GM21447 (cell line): ENCODE measurements at regions not wholly inside any gene's neighbourhood (a gene's known extent, or its start where the extent isn't known, plus 50 kb on each side); places are given as distances from the start of the nearest gene placed in this dataset.
"Not testable (repeated sequence)": the region's sequence is repeated elsewhere in the genome, so short reads cannot be mapped to it uniquely, and the experiment has no call there.

Source experiments
- ATAC-seq: cut with Tn5 transposase; IDR thresholded peaks from one replicate; pipeline ENCODE4 v1.9.1; 2021; ENCODE audit not compliant: unreplicated experiment

DNA sequence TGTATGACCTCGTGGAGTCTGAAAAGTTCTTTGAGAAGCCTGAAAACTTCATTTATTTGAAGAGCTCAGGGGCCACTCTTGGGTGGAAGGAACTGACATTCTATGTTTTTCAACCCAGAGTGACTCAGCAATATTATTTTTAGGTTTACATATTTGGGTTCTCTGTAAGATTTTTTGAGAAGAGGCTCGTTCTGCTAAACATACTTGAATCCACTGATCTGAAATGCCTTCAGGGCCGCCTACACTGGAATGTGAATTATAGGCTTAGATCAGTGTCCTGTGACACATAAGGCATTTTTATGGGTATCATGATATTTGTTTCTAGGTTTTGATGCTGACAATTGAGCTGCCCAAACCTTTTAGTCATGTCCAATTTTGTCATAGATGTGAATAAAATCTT lies 86.2 kb downstream of the PSAT1 start:
- no peak for ATAC-seq

DNA sequence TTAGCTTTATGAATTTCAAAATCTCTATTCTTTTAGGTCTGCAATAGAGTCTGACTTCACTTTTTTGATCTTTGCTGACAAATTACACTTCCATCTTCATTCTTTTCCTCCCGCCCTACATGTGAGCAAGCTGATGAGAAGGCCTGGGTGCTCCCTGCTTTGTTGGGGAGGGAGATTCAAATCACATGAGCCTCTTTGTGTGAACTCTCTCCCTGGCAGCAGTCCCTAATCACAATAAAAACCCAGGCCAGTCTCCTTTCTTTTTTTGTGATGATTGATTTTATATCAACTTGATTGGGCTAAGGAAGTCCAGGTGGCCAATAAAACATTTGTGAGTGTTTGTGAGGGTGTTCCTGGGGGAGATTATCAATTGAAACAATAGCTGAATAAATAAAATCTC lies 89.4 kb downstream of the PSAT1 start:
- no peak for ATAC-seq

DNA sequence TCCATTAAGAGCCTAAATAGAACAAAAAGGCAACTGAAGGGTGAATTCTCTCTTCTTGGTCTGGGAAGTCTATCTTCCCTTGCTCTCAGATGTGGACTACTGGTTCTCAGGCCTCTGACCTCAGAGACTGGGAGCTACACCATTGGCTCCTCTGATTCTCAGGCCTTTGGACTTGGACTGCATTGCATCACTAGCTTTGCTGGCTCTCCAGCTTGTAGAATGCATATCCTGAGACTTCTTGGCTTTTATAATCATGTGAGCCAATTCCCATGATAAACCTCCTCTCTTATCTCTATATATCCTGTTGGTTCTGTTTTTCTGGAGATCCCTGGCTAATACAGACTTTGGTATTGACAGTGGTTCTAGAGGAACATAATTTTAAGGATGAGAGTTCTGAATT lies 89.8 kb downstream of the PSAT1 start:
- no peak for ATAC-seq

DNA sequence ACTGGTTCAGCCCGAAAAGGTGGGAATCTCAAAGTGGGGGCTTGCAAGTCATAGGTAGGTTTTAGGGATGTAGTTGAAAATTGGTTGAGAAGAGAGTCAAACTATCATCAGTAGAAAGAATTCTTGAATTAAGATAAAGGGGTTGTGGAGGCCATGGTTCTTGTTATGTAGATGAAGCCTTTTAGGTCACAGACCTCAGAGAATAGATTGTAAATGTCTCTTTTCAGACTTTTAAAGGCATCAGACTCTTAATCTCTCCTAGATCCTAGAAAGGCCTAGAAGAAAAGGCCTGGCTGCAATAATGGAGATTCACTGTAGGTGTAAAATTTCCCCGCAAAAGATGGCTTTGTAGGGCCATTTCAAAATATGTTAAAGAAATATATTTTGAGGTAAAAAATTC lies 96.4 kb downstream of the PSAT1 start:
- ATAC-seq: no peak

DNA sequence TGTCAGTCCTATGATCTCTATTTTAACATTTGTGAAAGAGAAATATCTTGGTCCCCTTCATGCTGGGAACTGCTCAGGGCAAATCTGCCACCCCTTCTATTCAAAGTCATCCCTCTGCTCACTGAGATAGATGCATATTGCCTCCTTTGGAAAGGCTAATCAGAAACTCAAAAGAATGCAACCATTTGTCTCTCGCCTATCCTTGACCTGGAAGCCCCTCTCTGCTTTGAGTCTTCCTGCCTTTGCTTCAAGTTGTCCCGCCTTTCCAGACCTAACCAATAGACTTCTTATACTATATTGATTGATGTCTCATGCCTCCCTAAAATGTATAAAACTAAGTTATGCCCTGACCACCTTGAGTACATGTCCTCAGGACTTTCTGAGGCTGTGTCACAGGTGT lies 97.0 kb downstream of the PSAT1 start:
- ATAC-seq: no peak

DNA sequence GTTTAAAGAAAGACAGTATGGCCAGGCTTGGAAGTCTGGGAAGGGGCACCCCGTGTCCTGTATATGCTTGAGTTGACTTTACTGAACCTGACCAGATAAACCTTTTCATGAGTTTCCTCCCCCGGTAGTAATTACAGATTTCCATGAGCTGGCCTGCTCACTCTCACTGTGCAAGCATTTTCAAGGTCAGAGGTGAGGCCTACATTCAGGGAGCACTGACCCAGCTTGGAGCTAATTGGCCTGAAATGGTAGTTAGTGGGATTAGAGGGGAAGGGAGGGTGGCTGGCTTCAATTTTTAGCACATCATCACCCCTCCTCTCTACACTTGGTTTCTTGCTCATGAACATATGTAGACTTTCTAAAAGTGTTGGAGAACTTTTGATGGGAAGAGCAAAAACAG lies 99.2 kb downstream of the PSAT1 start:
- ATAC-seq: no peak

DNA sequence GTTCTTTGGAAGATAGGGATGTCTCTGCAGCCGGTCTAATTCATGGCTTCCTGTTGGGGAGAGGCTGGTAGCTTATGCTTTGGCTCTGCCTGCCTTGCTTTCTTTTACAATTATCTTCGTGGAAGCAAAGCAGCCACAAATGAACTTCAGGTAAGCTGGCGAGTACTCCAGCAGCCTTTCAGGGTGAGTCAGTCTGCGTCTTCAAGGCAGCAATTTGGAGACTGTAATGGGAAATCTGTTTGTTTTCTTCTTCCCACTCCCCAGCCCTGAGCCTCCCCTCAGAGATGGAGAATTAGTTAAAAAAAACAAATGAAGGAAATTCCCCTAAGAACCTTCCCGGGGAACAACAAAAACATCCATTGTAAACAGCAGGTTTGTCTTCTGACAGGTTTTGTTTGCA lies 100.1 kb downstream of the PSAT1 start:
- ATAC-seq: no peak

DNA sequence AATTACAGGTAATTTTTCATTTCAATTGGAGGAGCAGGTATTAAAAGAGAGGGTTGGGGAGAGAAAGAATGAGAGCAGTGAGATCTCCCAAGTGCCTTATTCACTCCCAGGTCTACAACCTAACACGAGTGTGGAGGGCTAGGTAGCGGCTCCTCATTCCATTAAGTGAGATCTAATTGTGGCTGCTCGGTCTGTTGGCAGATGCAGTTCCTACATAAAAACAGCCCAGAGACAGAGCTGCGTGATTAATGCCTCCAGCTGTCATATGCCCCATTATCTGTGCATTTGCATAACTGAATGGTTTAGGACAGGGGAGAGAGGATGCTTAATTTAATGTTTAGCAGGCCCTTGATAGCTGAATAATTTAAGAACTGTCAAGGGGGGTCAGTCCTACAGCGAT lies 100.5 kb downstream of the PSAT1 start:
- no peak for ATAC-seq

DNA sequence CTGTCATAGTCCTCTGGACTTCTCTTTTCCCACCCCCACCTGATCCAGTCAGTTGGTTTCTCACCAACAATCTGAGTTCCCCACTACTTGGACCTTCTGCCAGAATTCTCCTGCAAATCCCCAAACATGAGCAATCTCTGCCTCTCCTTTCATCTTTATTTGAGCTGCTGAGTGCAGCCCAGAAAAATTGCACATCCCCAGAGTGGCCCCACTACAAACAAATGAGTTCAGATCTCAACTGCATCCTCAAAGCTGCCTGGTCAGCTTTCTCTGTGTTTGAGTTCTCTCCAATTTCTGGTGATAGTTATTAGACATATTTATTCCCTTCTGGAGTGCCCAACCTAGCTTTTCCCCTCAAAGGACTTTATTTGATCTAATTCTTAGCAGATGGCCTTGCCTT lies 102.2 kb downstream of the PSAT1 start:
- ATAC-seq: no peak

DNA sequence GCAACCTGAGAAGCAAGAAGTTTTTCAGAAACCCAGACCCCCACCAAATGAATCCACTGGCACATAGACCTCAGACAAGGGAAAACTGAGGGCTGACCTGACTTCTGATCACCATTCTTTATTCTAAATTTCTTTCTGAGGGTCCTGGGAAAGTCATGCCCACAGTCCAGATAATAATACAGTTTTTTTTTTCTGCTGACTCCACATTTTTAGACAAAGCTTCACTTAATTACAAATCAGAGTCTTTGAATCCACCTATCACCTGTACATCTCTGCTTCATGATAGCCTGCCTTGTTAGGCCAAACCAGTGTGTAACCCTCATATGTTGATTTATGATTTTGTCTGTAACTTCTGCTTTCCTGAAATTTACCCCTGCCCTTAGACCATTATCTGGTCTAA lies 103.6 kb downstream of the PSAT1 start:
- no peak for ATAC-seq

DNA sequence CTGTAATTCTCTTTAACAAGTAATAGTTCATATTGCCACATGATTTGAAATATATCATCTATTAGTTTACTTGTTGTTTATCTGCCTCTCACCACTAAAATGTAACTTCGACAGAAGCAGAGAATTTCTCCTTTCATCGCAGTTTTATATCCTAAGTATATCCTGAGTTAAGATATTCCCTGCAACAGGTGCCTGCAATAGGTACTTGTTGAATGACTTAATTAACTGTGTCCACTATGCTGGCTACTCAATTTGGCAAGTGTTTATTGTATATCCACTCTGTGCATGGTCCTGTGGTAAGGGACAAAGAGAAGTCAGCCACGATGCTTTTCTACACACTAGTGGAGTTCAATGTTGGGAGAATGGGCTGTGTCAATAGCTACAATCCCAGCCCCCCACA lies 108.5 kb downstream of the PSAT1 start:
- ATAC-seq: no peak

DNA sequence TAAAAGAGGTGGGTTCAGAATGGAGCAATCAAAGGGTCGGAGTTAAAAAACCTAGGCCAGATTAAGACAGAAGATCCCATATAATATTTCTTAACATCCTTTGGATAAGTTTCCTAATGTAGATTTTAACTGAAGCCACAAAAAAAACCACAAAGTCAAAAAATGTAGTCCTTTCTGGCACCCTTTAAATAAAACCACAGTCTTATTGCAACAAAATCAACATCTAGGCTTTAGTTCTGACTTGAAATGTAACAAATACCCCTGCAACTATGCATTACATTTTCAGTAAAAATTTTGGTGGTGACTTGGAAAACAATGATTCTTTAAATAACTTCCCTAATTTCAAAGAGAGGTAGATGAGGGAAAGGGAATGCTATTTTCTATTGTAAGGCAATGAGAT lies 109.2 kb downstream of the PSAT1 start:
- ATAC-seq: no peak

DNA sequence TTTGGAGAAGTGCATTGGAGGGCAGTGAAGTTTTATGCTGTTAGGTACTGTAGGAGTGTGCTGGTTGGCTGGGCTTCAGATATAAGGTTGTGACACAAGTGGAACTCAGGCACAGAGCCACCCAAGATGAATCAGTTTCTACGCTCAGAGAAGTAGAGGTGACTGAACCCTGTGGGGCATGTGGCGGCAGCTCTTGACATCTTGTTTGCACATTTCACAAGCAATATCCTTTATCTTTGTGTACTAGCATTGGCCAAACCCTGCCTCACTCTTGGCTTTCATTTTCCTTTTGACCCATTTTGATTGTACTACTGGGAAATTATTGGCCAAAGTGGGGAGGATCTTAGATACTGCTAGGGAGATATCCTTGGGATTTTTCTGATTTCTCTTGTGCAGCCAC lies 110.0 kb downstream of the PSAT1 start:
- no peak for ATAC-seq

DNA sequence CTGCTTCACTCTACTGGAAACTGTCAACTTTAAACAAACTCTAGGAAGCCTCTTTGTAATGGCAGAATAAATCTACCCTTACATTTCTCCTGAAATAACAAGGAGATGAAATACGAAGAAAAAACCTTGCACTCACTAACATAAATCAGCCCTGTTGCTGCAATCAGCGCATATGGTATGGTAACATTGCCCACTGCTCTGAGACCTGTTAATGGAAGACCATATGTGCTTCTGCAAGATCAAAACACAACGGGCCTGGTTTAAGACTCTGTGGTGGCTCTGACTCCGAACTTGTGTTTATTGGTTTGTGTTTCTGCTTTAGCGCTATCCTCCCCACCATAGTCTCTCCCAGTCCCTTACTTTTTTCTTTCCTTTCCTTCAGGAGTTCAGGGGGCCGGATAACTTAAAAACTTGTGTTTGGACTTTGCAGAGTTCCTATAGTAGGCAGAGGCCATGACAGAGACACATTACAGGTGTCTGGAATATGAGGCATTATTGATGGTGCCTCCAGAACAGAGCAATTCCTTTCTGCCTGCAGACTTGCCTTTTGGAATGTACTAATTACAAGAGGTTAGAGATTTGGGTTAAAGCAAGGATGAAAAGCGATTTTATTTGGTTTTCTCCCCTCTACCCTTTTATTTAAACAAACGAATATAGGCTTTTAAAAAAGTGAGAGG lies 110.8 kb downstream of the PSAT1 start:
- ATAC-seq: no peak

DNA sequence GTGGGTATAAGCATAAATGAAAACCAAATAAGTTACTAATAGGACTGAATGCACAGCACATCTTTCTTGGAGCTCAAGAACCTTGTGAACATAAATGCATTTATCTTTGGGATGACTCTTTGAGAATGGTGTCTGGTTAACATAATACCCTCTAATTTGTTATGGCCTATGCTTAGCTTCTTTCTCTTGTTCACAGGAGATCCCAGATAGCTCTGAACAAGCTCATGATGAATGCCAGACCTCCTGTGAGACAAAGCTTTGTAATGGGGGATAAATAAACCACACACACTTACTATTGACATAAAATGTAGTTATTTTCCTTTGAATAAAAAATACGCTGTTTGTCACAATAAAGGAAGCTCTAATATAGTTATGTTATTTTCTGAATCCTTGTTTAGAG lies 111.5 kb downstream of the PSAT1 start:
- ATAC-seq: no peak

DNA sequence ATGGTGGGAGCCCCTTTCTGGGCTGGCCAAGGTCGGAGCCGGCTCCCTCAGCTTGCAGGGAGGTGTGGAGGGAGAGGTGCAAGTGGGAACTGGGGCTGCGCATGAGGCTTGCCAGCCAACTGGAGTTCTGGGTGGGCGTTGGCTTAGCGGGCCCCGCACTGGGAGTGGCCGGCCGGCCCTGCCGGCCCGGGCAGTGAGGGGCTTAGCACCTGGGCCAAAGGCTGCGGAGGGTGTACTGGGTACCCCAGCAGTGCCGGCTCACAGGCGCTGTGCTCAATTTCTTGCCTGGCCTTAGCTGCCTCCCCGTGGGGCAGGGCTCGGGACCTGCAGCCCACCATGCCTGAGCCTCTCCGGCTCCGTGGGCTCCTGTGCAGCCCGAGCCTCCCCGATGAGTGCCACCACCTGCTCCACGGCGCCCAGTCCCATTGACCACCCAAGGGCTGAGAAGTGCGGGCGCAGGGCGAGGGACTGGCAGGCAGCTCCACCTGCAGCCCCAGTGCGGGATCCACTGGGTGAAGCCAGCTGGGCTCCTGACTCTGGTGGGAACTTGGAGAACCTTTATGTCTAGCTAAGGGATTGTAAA lies 113.1 kb downstream of the PSAT1 start:
- ATAC-seq: not testable (repeated sequence)

DNA sequence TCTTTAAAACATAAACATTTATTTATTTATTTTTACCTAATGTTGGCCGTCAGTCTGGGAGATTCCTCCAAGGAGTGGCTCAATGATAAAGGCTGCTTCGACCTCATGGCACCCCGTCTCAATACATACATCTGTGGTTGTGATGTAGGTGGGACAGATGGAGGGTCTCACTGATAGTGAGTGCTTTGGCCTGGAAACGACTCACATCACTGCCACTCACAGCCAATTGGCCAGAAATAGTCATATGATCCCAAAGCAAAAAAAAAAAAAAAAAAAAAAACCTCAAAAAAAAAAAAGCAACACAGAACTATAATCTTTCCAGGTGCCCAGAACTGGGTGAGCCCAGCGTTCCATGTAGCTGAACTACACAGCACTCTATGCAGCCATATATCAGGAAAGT lies 125.4 kb downstream of the PSAT1 start:
- no peak for ATAC-seq

DNA sequence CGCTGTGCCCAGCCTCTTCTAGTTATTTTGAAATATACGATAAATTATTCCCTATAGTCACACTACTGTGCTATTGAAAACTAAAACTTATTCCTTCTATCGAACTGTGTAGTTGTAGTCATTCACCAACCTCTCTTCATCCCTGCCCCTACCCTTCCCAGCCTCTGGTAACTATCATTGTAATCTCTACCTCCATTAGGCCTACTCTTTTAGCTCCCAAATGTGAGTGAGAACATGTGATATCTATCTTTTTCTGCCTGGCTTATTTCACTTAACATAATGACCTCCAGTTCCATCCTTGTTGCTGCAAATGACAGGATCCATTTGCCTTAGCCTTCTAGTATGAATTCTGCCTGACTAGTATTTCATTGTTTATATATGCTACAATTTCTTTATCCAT lies 127.4 kb downstream of the PSAT1 start:
- no peak for ATAC-seq

DNA sequence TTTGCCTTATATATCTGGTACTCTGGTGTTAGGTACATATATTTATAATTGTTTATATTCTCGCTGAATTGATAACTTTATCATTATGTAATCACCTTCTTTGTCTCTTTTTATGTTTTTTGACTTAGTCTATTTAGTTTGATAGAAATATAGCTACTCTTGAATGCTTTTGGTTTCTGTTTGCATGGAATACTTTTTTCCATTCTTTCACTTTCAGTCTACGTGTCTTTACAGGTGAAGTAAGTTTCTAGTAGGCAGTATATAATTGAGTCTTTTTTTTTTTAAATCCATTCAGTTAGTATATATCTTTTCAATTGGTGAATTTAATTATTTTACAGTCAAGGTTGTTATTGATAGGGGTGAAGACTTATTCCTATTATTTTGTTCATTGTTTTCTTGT lies 131.7 kb downstream of the PSAT1 start:
- no peak for ATAC-seq

DNA sequence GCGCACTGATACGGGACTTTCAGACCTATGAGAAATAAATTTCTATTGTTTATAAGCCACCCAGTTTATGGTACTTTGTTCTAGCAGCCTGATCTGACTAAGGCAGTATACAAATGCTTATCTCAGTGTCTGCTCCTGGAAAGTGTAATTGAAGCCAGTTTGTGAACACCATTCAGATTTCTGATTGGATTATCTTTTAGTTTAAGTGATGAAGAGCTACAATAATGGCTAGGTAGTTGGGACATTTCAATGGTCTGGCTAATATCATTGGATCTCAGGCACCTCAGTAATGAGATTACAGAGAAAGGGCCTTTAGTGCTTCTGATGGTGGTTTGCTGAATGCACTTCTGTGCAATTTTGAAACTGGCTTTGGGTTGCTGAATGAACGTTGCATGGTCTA lies 133.5 kb downstream of the PSAT1 start:
- no peak for ATAC-seq

DNA sequence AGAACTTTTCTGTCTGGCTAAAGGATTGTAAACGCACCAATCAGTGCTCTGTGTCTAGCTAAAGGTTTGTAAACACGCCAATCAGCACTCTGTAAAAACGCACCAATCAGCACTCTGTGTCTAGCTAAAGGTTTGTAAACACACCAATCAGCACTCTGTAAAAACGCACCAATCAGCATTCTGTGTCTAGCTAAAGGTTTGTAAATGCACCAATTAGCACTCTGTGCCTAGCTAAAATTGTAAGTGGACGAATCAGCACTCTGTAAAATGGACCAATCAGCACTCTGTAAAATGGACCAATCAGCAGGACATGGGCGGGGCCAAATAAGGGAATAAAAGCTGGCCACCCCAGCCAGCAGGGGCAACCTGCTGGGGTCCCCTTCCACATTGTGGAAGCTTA lies 134.1 kb downstream of the PSAT1 start:
- not testable (repeated sequence) for ATAC-seq

DNA sequence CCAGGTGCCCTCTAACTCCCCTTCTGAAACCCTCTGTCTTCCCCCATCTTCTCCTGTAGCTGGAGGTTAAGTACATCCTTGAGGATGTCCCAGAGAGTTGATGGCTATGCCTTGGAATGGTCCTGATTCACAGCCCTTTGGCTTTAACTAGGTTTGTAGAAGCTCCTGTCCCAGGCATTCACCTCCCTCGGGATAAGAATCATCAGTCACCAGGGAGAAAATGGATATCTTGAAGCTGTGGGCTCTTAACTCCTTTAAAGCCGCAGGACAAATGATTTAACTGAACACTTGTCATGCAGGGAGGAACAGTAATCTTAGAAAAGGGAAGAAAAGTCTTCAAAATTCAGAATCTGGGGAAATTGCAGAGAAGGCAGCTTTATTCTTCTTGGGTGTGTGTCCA lies 139.9 kb downstream of the PSAT1 start:
- ATAC-seq: no peak

DNA sequence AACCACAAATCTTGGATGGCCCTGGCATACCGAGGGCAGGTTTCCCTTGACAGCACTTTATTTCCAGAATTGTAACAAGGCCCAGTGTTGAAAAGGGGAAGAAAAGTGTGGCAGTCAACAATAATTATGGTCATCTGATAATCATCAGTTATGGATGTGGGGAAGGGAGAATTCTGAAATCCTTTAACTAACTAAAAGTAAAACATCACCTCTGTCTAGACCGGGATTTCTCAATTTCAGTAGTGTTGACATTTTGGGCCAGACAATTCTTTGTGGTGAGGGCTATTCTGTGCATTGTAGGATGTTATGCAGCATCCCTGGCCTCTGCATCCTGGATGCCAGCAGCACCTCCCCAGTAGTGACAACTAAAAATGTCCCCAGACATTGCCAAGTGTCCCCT lies 140.4 kb downstream of the PSAT1 start:
- ATAC-seq: no peak
